22Rv1 (cell line): ENCODE measurements at regions not wholly inside any gene's neighbourhood (a gene's known extent, or its start where the extent isn't known, plus 50 kb on each side); places are given as distances from the start of the nearest gene placed in this dataset.

Source experiments
- H3K27ac ChIP-seq: fragments of 450-650 bp; 2 replicates; pipeline ENCODE4 v1.5.1; 2017
- ZFX ChIP-seq: fragments of 450-650 bp; IDR thresholded peaks from 2 replicates; pipeline ENCODE4 v1.6.1; 2017; ENCODE audit warnings: antibody characterized with exemption, borderline replicate concordance
- TF ChIP-seq, protein P1 (sequence below): fragments of 450-650 bp; IDR thresholded peaks from 2 replicates; pipeline ENCODE4 v1.5.1; 2017; ENCODE audit warnings: mild to moderate bottlenecking

DNA sequence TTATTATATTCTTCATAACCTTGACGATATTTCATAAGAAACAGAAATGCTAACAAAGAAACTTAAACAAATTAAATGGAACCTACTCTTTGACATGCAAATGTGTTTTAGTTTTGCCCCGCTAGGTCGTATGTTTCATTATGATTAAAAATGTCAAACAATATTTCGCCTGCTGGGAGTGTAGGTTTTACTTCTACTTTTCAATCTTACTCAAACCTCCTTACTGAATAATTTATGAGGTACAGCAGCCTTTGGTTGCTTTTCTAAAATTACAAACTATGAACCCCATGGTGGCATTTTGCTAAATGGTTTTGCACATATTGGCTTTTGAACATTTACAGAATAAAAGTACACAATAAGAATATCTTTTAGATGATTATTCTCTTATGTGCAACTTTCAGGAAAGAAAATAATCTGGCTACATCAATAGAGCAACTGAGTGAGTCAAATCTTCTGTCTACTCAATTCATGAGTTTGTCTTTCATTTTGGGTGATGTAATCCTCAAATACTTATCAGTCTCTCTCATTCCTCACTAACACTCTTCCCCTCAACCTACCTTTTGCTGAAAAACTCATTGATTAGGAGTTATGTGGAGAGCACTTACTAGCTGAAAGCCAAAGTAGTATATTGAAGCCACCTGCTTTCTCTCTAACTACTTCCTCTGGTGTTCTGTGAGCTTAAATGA is 1226.4 kb downstream of the XPNPEP1 start:
- TF ChIP-seq, protein P1, sequence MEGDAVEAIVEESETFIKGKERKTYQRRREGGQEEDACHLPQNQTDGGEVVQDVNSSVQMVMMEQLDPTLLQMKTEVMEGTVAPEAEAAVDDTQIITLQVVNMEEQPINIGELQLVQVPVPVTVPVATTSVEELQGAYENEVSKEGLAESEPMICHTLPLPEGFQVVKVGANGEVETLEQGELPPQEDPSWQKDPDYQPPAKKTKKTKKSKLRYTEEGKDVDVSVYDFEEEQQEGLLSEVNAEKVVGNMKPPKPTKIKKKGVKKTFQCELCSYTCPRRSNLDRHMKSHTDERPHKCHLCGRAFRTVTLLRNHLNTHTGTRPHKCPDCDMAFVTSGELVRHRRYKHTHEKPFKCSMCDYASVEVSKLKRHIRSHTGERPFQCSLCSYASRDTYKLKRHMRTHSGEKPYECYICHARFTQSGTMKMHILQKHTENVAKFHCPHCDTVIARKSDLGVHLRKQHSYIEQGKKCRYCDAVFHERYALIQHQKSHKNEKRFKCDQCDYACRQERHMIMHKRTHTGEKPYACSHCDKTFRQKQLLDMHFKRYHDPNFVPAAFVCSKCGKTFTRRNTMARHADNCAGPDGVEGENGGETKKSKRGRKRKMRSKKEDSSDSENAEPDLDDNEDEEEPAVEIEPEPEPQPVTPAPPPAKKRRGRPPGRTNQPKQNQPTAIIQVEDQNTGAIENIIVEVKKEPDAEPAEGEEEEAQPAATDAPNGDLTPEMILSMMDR: no peak
- no peak for TF ChIP-seq ZFX
- H3K27ac ChIP-seq: no peak overlapping the region

DNA sequence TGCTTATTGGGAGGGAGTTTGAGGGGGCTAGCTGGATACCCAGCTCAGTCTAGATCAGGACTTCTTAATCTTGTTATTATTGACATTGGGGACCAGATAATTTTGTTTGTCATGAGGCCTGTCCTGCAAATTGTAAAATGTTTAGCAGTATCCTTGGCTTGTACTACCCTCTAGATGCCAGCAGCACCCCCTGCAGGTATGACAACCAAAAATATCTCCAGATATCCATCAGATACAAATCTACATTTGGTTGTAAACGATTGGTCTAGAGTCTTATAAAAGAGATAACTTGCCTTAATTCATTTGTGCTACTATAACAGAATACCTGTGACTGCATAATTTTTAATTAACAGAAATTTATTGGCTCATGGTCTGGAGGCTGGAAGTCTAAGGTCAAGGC is 1232.2 kb downstream of the XPNPEP1 start:
- no peak for TF ChIP-seq ZFX
- TF ChIP-seq, protein P1: peak; percentile 30
- no peak overlapping the region for H3K27ac ChIP-seq

DNA sequence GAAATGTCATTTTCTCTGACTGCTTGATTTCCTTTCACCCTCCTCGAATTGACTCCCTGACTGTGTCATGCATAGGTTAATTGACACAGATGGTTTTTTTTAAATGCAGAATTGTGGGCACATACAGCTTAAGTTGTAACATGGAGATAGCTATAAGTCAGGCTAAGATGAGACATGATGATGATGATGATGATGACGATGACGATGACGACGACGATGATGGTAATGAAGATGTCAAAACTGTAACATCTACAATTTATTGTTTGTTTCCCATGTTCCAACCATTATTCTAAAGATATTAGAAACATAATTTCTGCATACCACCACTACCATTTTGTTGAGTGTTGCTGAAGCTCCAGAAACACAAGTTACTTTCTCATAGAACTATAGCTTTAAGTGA is 1232.8 kb downstream of the XPNPEP1 start:
- no peak overlapping the region for H3K27ac ChIP-seq
- TF ChIP-seq ZFX: no peak
- TF ChIP-seq, protein P1: no peak

DNA sequence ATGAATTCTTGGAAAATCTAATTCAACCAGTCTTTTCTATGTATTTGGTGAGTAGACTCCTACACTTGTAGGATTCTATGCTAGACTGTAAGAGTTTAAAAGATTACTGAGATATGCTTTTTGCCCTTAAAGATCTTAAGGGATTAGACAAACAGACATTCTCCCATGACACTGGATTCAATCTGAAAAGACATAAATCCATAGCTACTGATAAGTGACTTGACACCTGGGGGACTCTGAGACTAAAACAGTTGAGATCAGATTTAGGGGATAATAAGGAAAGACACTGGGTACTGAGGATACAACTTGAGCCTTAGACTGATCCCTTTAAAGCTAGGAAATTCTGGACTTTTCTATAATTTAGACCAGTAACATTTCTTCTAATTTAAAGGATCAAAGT is 1233.4 kb downstream of the XPNPEP1 start:
- TF ChIP-seq, protein P1: no peak
- no peak for TF ChIP-seq ZFX
- no peak overlapping the region for H3K27ac ChIP-seq

DNA sequence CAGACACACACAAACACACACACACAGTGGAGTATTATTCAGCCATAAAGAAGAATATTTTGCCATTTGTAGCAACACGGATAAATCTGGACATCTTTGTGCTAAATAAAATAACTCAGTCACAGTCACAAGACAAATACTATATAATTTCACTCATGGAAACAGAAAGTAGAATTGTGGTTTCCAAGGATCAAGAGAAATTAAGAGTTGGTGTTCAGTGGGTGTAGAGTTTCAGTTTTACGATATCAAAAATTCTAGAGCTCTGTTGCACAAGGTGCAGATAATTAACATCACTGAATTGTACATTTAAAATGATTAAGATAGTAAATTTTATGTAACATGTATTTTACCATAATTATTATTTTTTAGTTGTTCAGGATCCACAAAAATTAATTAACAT is 1235.0 kb downstream of the XPNPEP1 start:
- TF ChIP-seq, protein P1: no peak
- no peak for TF ChIP-seq ZFX
- H3K27ac ChIP-seq: no peak overlapping the region

DNA sequence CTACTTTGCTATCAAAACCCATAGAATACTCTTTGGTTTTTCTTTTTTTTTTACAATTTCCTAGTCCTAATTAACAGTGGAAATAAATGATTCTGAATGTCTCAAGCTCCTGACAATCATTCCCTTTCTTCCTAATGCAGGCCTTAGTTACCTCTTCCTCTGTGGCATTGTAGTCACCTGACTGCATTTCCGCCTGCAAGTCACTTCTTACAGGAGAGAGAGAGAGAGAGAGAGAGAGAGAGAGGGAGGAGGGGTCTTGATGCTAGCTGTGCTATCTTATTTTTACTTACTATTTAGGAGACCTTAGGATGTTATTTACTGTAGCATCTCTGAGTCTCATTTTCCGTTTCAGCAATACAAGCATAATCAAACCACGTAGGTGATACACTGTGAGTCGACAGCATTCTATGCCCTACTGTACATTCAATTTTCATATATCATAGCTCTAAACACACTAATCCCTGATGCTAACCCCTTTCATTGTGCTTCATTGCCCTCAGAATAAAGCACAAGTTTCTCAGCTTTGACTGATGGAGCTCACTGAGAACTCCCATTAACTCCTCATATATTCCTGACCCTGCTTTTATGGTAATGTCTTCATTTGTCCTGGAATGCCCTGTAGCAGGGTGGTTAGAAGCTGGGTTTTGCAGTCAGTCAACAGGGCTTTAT is 1237.3 kb downstream of the XPNPEP1 start:
- H3K27ac ChIP-seq: no peak overlapping the region
- TF ChIP-seq, protein P1: no peak
- no peak for TF ChIP-seq ZFX

DNA sequence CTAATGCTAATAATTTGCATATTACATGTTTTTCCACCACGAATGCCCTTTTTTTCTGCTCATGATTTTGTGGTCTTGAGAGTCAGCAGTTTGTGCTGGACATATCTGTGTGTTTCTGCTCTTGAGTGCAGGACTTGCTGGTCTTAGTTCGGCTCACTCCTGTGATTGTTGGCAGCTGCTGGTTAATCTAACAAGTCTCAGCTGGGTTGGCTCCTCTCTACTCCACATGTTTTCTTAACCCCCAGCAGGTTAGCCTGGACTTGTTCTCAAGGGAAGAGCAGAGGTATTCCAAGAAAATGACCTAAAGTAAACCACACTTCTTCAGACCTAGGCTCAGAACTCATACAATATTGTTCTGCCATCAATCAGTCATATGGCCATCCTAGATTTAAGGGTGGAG is 1238.9 kb downstream of the XPNPEP1 start:
- H3K27ac ChIP-seq: no peak overlapping the region
- TF ChIP-seq, protein P1: no peak
- no peak for TF ChIP-seq ZFX
